CD4-positive, alpha-beta memory T cell (primary cell): ENCODE measurements at regions not wholly inside any gene's neighbourhood (a gene's known extent, or its start where the extent isn't known, plus 50 kb on each side); places are given as distances from the start of the nearest gene placed in this dataset.

Experiments used
- CTCF ChIA-PET: fragments of 350-600 bp; sonication (Branson Sonifier 250); formaldehyde crosslinking; loops from one replicate; lab custom pipeline; 2021; ENCODE audit warnings: inconsistent platforms; ENCODE audit not compliant: partially characterized antibody; lab: Charles Lee
- POLR2A ChIA-PET: fragments of 350-600 bp; sonication (Branson Sonifier 250); formaldehyde crosslinking; loops from one replicate; lab custom pipeline; 2021; ENCODE audit not compliant: partially characterized antibody; lab: Charles Lee
- DNase-seq, 5 donors: peaks; one replicate each; pipeline versions ENCODE4 v3.0.0 to v3.0.0-alpha.2; 2020 to 2022; ENCODE audit warnings: mixed read lengths in 1 of 5
- H3K27ac ChIP-seq: one replicate; pipeline ENCODE4 v1.7.0; 2013; ENCODE audit warnings: low read depth, low read length
- H3K27me3 ChIP-seq: 2 replicates; pipeline ENCODE4 v1.7.0; 2013; ENCODE audit warnings: mild to moderate bottlenecking, low read length, moderate library complexity; ENCODE audit not compliant: insufficient read depth
- H3K36me3 ChIP-seq: 2 replicates; pipeline ENCODE4 v1.7.0; 2013; ENCODE audit warnings: mild to moderate bottlenecking, low read length, moderate library complexity; ENCODE audit not compliant: insufficient read depth
- H3K4me1 ChIP-seq: 2 replicates; pipeline ENCODE4 v1.7.0; 2013; ENCODE audit warnings: mild to moderate bottlenecking, low read length, moderate library complexity; ENCODE audit not compliant: insufficient read depth
- H3K4me3 ChIP-seq, 2 donors: one replicate each; pipeline ENCODE4 v1.7.0; 2013; ENCODE audit warnings: low read length in 2 of 2, mild to moderate bottlenecking in 1 of 2
- H3K9me3 ChIP-seq, 2 donors: one replicate each; pipeline ENCODE4 v1.7.0; 2013; ENCODE audit warnings: low read length in 2 of 2, control low read depth in 1 of 2; ENCODE audit not compliant: control insufficient read depth in 1 of 2
- H3K27ac Mint-ChIP-seq, 7 donors: one replicate each; pipeline ENCODE4 v1.8.0; 2020 to 2021; ENCODE audit warnings: mixed read lengths in 7 of 7, mild to moderate bottlenecking in 6 of 7, inconsistent platforms in 3 of 7, moderate library complexity in 3 of 7
- H3K27me3 Mint-ChIP-seq, 2 donors: one replicate each; pipeline ENCODE4 v1.8.0; 2020 to 2021; ENCODE audit warnings: mixed read lengths in 2 of 2
- H3K36me3 Mint-ChIP-seq, 2 donors: one replicate each; pipeline ENCODE4 v1.8.0; 2020 to 2021; ENCODE audit warnings: mixed read lengths in 2 of 2, inconsistent platforms in 1 of 2, mild to moderate bottlenecking in 1 of 2
- H3K4me1 Mint-ChIP-seq, 4 donors: one replicate each; pipeline ENCODE4 v1.8.0; 2020 to 2021; ENCODE audit warnings: mixed read lengths in 4 of 4, mild to moderate bottlenecking in 1 of 4
- H3K4me3 Mint-ChIP-seq, 8 donors: one replicate each; pipeline ENCODE4 v1.8.0; 2020 to 2021; ENCODE audit warnings: mixed read lengths in 8 of 8, mild to moderate bottlenecking in 7 of 8, moderate library complexity in 6 of 8, inconsistent platforms in 3 of 8
- H3K9me3 Mint-ChIP-seq, 8 donors: one replicate each; pipeline ENCODE4 v1.8.0; 2020 to 2021; ENCODE audit warnings: mixed read lengths in 8 of 8, mild to moderate bottlenecking in 5 of 8, inconsistent platforms in 3 of 8, moderate library complexity in 1 of 8
- intact Hi-C: fragments of 100-400 bp; cut with micrococcal nuclease; formaldehyde crosslinking; loops from one replicate; pipeline ENCODE4 v1.15.1; 2023

- no peak overlapping the region for H3K27ac ChIP-seq
- Mint-ChIP-seq H3K4me1 (no peaks in the 10 kb centered on the region), H3K9me3 (no peaks in the 10 kb centered on the region), H3K36me3 (no peaks in the 10 kb centered on the region), H3K27ac (no peak overlapping the region), H3K27me3 (peaks cover 5 to 6% of the 10 kb centered on the region in 2 donors), H3K4me3 (no peak overlapping the region)
- no peaks in the 10 kb centered on the region for H3K36me3 ChIP-seq
- CTCF ChIA-PET, result no interaction called here
- no peak overlapping the region for H3K4me3 ChIP-seq
- H3K9me3 ChIP-seq, result no peaks in the 10 kb centered on the region
- no peaks in the 10 kb centered on the region for H3K27me3 ChIP-seq
- H3K4me1 ChIP-seq, result no peaks in the 10 kb centered on the region
- DNase-seq, result no peak
- intact Hi-C loops, result no loop called here
- POLR2A ChIA-PET, result no interaction called here
Observed at GRCh38 chr10:78629773-78630172, 439.0 kb upstream of the ZMIZ1 start.

- H3K9me3 ChIP-seq, result no peaks in the 10 kb centered on the region
- H3K27me3 ChIP-seq, result no peaks in the 10 kb centered on the region
- H3K27ac Mint-ChIP-seq, result no peak overlapping the region
- H3K36me3 Mint-ChIP-seq, result no peaks in the 10 kb centered on the region
- H3K4me3 ChIP-seq, result no peak overlapping the region
- no peaks in the 10 kb centered on the region for H3K36me3 ChIP-seq
- ChIA-PET POLR2A (no interaction called here), CTCF (no interaction called here)
- H3K4me1 ChIP-seq, result no peaks in the 10 kb centered on the region
- intact Hi-C loops, result no loop called here
- H3K9me3 Mint-ChIP-seq, result no peaks in the 10 kb centered on the region
- H3K4me1 Mint-ChIP-seq, result no peaks in the 10 kb centered on the region
- no peak overlapping the region for H3K27ac ChIP-seq
- no peak for DNase-seq
- H3K27me3 Mint-ChIP-seq, result peaks cover 8 to 9% of the 10 kb centered on the region in 2 donors
- H3K4me3 Mint-ChIP-seq, result no peak overlapping the region
Observed at GRCh38 chr10:78630944-78631838, 437.6 kb upstream of the ZMIZ1 start.

GRCh38 chr10:78634389-78634815 is 434.4 kb upstream of the ZMIZ1 start:
- Mint-ChIP-seq H3K4me1 (no peaks in the 10 kb centered on the region), H3K4me3 (no peak overlapping the region), H3K36me3 (no peaks in the 10 kb centered on the region), H3K27ac (no peak overlapping the region), H3K9me3 (no peaks in the 10 kb centered on the region), H3K27me3 (peaks cover 6 to 15% of the 10 kb centered on the region in 2 donors)
- H3K27me3 ChIP-seq, result no peaks in the 10 kb centered on the region
- no peaks in the 10 kb centered on the region for H3K36me3 ChIP-seq
- H3K4me3 ChIP-seq, result no peak overlapping the region
- POLR2A ChIA-PET, result no interaction called here
- no peak overlapping the region for H3K27ac ChIP-seq
- DNase-seq, result no peak
- no peaks in the 10 kb centered on the region for H3K4me1 ChIP-seq
- intact Hi-C loops, result no loop called here
- H3K9me3 ChIP-seq, result no peaks in the 10 kb centered on the region
- CTCF ChIA-PET, result no interaction called here

- Mint-ChIP-seq H3K27me3 (peaks cover 6 to 17% of the 10 kb centered on the region in 2 donors), H3K9me3 (no peaks in the 10 kb centered on the region), H3K4me1 (no peaks in the 10 kb centered on the region), H3K4me3 (no peak overlapping the region), H3K36me3 (no peaks in the 10 kb centered on the region), H3K27ac (no peak overlapping the region)
- H3K4me3 ChIP-seq, result no peak overlapping the region
- H3K9me3 ChIP-seq, result no peaks in the 10 kb centered on the region
- no peaks in the 10 kb centered on the region for H3K4me1 ChIP-seq
- DNase-seq, result no peak
- H3K27ac ChIP-seq, result no peak overlapping the region
- no peaks in the 10 kb centered on the region for H3K36me3 ChIP-seq
- H3K27me3 ChIP-seq, result no peaks in the 10 kb centered on the region
- ChIA-PET CTCF (no interaction called here), POLR2A (no interaction called here)
- intact Hi-C loops, result no loop called here
Observed at GRCh38 chr10:78634835-78635234, 433.9 kb upstream of the ZMIZ1 start.

GRCh38 chr10:78639629-78640028 is 429.1 kb upstream of the ZMIZ1 start:
- DNase-seq, result no peak
- intact Hi-C loops, result no loop called here
- ChIA-PET POLR2A (no interaction called here), CTCF (no interaction called here)
- H3K27ac ChIP-seq, result no peak overlapping the region
- H3K27ac Mint-ChIP-seq, result no peak overlapping the region
- peaks cover 0 to 5% (median 2%) of the 10 kb centered on the region in 8 donors for H3K9me3 Mint-ChIP-seq
- no peaks in the 10 kb centered on the region for H3K4me1 ChIP-seq
- H3K4me3 Mint-ChIP-seq, result no peak overlapping the region
- no peak overlapping the region for H3K4me3 ChIP-seq
- H3K27me3 ChIP-seq, result no peaks in the 10 kb centered on the region
- H3K27me3 Mint-ChIP-seq, result peaks cover 10 to 18% of the 10 kb centered on the region in 2 donors
- no peaks in the 10 kb centered on the region for H3K36me3 ChIP-seq
- no peaks in the 10 kb centered on the region for H3K36me3 Mint-ChIP-seq
- no peaks in the 10 kb centered on the region for H3K9me3 ChIP-seq
- no peaks in the 10 kb centered on the region for H3K4me1 Mint-ChIP-seq

- no peak for DNase-seq
- Histone ChIP-seq H3K9me3 (no peaks in the 10 kb centered on the region), H3K36me3 (no peaks in the 10 kb centered on the region), H3K27ac (no peak overlapping the region), H3K4me1 (no peaks in the 10 kb centered on the region), H3K4me3 (no peak overlapping the region), H3K27me3 (no peaks in the 10 kb centered on the region)
- Mint-ChIP-seq H3K36me3 (no peaks in the 10 kb centered on the region), H3K4me3 (peak overlapping the region in 1 of 8 donors; percentile 10), H3K4me1 (no peaks in the 10 kb centered on the region), H3K9me3 (peaks cover 0 to 10% (median 5%) of the 10 kb centered on the region in 8 donors), H3K27me3 (peaks cover 9 to 15% of the 10 kb centered on the region in 2 donors), H3K27ac (no peak overlapping the region)
- ChIA-PET CTCF (interaction anchor here (0.8 to 2.1 kb wide), 3 partner anchors 9 to 555 kb away, joined by 3 to 5 read pairs (median 4); no protein-coding TSS in a partner anchor), POLR2A (no interaction called here)
- intact Hi-C loops, result no loop called here
Observed at GRCh38 chr10:78640796-78641636, 427.8 kb upstream of the ZMIZ1 start.

GRCh38 chr10:78641693-78642092 is 427.1 kb upstream of the ZMIZ1 start:
- Histone ChIP-seq H3K4me3 (no peak overlapping the region), H3K36me3 (no peaks in the 10 kb centered on the region), H3K27ac (no peak overlapping the region), H3K9me3 (no peaks in the 10 kb centered on the region), H3K4me1 (no peaks in the 10 kb centered on the region), H3K27me3 (no peaks in the 10 kb centered on the region)
- DNase-seq, result no peak
- Mint-ChIP-seq H3K4me1 (no peaks in the 10 kb centered on the region), H3K4me3 (no peak overlapping the region), H3K27ac (no peak overlapping the region), H3K9me3 (peaks cover 0 to 10% (median 5%) of the 10 kb centered on the region in 8 donors), H3K36me3 (no peaks in the 10 kb centered on the region), H3K27me3 (peaks cover 10 to 18% of the 10 kb centered on the region in 2 donors)
- intact Hi-C loops, result no loop called here
- ChIA-PET POLR2A (no interaction called here), CTCF (interaction anchor here (1.2 to 2.1 kb wide), 3 partner anchors 9 to 15 kb away, joined by 3 to 5 read pairs (median 4); no protein-coding TSS in a partner anchor)
